ENCODE measurements at regions not wholly inside any gene's neighbourhood (a gene's known extent, or its start where the extent isn't known, plus 50 kb on each side); places are given as distances from the start of the nearest gene placed in this dataset.
"Not testable (repeated sequence)": the region's sequence is repeated elsewhere in the genome, so short reads cannot be mapped to it uniquely, and the experiment has no call there.

GRCh38 chr2:13433954-13434353, 717.2 kb downstream of the TRIB2 start (continued):
- no peak for TF ChIP-seq ZSCAN18 (CRISPR knock-in tag; IDR thresholded peaks at IDR 0.05)
- TF ChIP-seq CBFB (CRISPR knock-in tag; IDR thresholded peaks at IDR 0.05; ENCODE audit: low read depth) = no peak

GRCh38 chr2:13443554-13444261, 727.0 kb downstream of the TRIB2 start:
- peaks cover 12% of the 10 kb centered on the region for H3K4me1 Mint-ChIP-seq
- H3K36me3 Mint-ChIP-seq; H3K4me3 Mint-ChIP-seq; POLR2A ChIA-PET; H3K27me3 Mint-ChIP-seq (ENCODE audit: low read depth); DNase-seq (ENCODE audit: low spot score); H3K9me3 Mint-ChIP-seq; H3K27ac Mint-ChIP-seq; CTCF ChIA-PET: not testable (repeated sequence)
- peak; percentile 78 for ATAC-seq

- Mint-ChIP-seq H3K27me3 (ENCODE audit: low read depth) (no peaks in the 10 kb centered on the region), H3K36me3 (no peaks in the 10 kb centered on the region), H3K4me1 (no peaks in the 10 kb centered on the region), H3K9me3 (no peaks in the 10 kb centered on the region), H3K27ac (no peak overlapping the region), H3K4me3 (no peak overlapping the region)
- DNase-seq (ENCODE audit: low spot score) (no peak), ATAC-seq (no peak)
- CTCF ChIA-PET = no interaction called here
- POLR2A ChIA-PET = no interaction called here
- TF ChIP-seq KAT7 (CRISPR knock-in tag; IDR thresholded peaks at IDR 0.05; ENCODE audit: borderline replicate concordance) = no peak
- TF ChIP-seq ZMAT4 (CRISPR knock-in tag; IDR thresholded peaks at IDR 0.05) = no peak
- no peak for TF ChIP-seq ZNF416 (CRISPR knock-in tag; IDR thresholded peaks at IDR 0.05)
- no peak for TF ChIP-seq TEAD1 (CRISPR knock-in tag; IDR thresholded peaks at IDR 0.05)
- no peak for TF ChIP-seq ERG (CRISPR knock-in tag; IDR thresholded peaks at IDR 0.05)
- no peak for TF ChIP-seq MYBL2 (CRISPR knock-in tag; IDR thresholded peaks at IDR 0.05)
- no peak for TF ChIP-seq AR (CRISPR knock-in tag; IDR thresholded peaks at IDR 0.05)
- TF ChIP-seq CBFB (CRISPR knock-in tag; IDR thresholded peaks at IDR 0.05; ENCODE audit: low read depth) = no peak
- TF ChIP-seq ATF3 (CRISPR knock-in tag; conservative IDR thresholded peaks at IDR 0.05) = no peak
- TF ChIP-seq ZNF532 (CRISPR knock-in tag; IDR thresholded peaks at IDR 0.05; ENCODE audit: borderline replicate concordance) = no peak
- no peak for TF ChIP-seq E2F5 (CRISPR knock-in tag; IDR thresholded peaks at IDR 0.05)
- TF ChIP-seq FOXP1 (CRISPR knock-in tag; IDR thresholded peaks at IDR 0.05; ENCODE audit: borderline replicate concordance) = no peak
- no peak for TF ChIP-seq TP53 (CRISPR knock-in tag; IDR thresholded peaks at IDR 0.05)
These were observed 745.7 kb downstream of the TRIB2 start for GRCh38 chr2:13462464-13462863.

Data from WTC11 (cell line).